AG09309 (cell line): ENCODE measurements at regions not wholly inside any gene's neighbourhood (a gene's known extent, or its start where the extent isn't known, plus 50 kb on each side); places are given as distances from the start of the nearest gene placed in this dataset.

ENCODE experiments used
- DNase-seq: peaks from one replicate; pipeline ENCODE4 v3.0.0-alpha.2; 2010; ENCODE audit warnings: low read depth
- H3K4me3 ChIP-seq: 2 replicates; pipeline ENCODE4 v1.5.1; 2011; ENCODE audit warnings: mild to moderate bottlenecking, low read depth, low read length, moderate library complexity; ENCODE audit not compliant: control insufficient read depth
- CTCF ChIP-seq: IDR thresholded peaks from 2 replicates; pipeline ENCODE4 v1.5.1; 2011; ENCODE audit warnings: mild to moderate bottlenecking, low read depth, low read length, inconsistent platforms; ENCODE audit not compliant: insufficient read depth, control insufficient read depth; ENCODE audit errors: missing control alignments

- no peak overlapping the region for H3K4me3 ChIP-seq
- no peak for DNase-seq
- no peak for TF ChIP-seq CTCF
Observed at GRCh38 chr5:180431932-180432331, 62.2 kb upstream of the CNOT6 start.

- no peak for DNase-seq
- no peak overlapping the region for H3K4me3 ChIP-seq
- no peak for TF ChIP-seq CTCF
Observed at GRCh38 chr5:180433032-180433422, 61.2 kb upstream of the CNOT6 start.

DNA sequence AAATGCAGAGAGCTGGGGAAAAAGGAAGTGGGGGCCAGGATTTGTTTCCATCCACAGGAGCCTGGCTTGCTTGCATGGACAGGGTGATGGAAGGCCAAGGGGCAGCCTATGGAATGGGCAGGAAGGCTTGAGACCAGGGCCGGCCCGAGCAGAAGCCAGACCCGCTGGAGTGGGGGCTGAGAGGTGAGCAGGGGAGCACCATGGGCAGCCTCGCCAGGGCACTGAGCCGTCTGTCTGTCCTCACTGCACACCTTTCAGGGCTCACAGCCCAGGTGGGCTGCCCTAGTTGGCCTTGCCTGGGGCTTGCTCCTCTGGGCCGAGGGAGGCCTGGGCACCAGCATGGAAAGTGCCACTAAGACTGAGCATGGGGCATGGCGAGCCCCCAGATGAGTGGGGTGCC lies 58.6 kb upstream of the CNOT6 start:
- DNase-seq: no peak
- TF ChIP-seq CTCF: no peak
- H3K4me3 ChIP-seq: no peak overlapping the region

GRCh38 chr5:180436275-180436674 lies 57.9 kb upstream of the CNOT6 start:
- no peak for TF ChIP-seq CTCF
- DNase-seq: no peak
- no peak overlapping the region for H3K4me3 ChIP-seq

GRCh38 chr5:180436936-180437335 lies 57.2 kb upstream of the CNOT6 start:
- no peak for DNase-seq
- no peak for TF ChIP-seq CTCF
- no peak overlapping the region for H3K4me3 ChIP-seq

GRCh38 chr5:180437336-180437735 lies 56.8 kb upstream of the CNOT6 start:
- no peak for TF ChIP-seq CTCF
- no peak for DNase-seq
- H3K4me3 ChIP-seq: no peak overlapping the region
